H1 (cell line): ENCODE measurements at regions not wholly inside any gene's neighbourhood (a gene's known extent, or its start where the extent isn't known, plus 50 kb on each side); places are given as distances from the start of the nearest gene placed in this dataset.

Experiments used
- CTCF ChIA-PET: fragments of 300-600 bp; sonication (Branson Sonifier 250); formaldehyde crosslinking; loops from one replicate; lab custom pipeline; 2021; ENCODE audit not compliant: partially characterized antibody; lab: Charles Lee
- POLR2A ChIA-PET: fragments of 300-600 bp; sonication (Branson Sonifier 250); formaldehyde crosslinking; loops from one replicate; lab custom pipeline; 2021; ENCODE audit warnings: inconsistent platforms; ENCODE audit not compliant: partially characterized antibody; lab: Charles Lee
- DNase-seq, 2 experiments: peaks; one replicate each; pipeline versions ENCODE4 v3.0.0 to v3.0.0-alpha.2; 2010 to 2022; ENCODE audit warnings: low spot score in 2 of 2, low read depth in 1 of 2, mixed read lengths in 1 of 2
- FAIRE-seq: peaks from 2 replicates; lab custom pipeline; 2011; peaks lifted over from hg19 to GRCh38; lab: Jason Lieb, UNC
- H2AFZ ChIP-seq: 2 replicates; pipeline ENCODE4 v1.8.1; 2012; ENCODE audit warnings: low read length, inconsistent platforms
- H2AK5ac ChIP-seq: 2 replicates; pipeline ENCODE4 v1.6.1; 2013; ENCODE audit warnings: low read depth, low read length
- H2BK120ac ChIP-seq: replicated peaks from 2 replicates; pipeline ENCODE3; 2013; ENCODE audit warnings: low read depth, low read length, inconsistent platforms
- H2BK12ac ChIP-seq: 2 replicates; pipeline ENCODE4 v1.6.1; 2013; ENCODE audit warnings: low read depth, low read length
- H2BK15ac ChIP-seq: 2 replicates; pipeline ENCODE4 v1.6.1; 2013; ENCODE audit warnings: low read length
- H2BK20ac ChIP-seq: 2 replicates; pipeline ENCODE4 v1.6.1; 2013; ENCODE audit warnings: low read length
- H2BK5ac ChIP-seq: 2 replicates; pipeline ENCODE4 v1.6.1; 2013; ENCODE audit warnings: low read depth, low read length
- H3K14ac ChIP-seq: 2 replicates; pipeline ENCODE4 v1.6.1; 2013; ENCODE audit warnings: inconsistent platforms; ENCODE audit not compliant: insufficient read length
- H3K18ac ChIP-seq: 2 replicates; pipeline ENCODE4 v1.6.1; 2013; ENCODE audit warnings: low read length; ENCODE audit errors: extremely low read depth
- H3K23ac ChIP-seq: 2 replicates; pipeline ENCODE4 v1.6.1; 2013; ENCODE audit warnings: inconsistent platforms; ENCODE audit not compliant: insufficient read length
- H3K23me2 ChIP-seq: 2 replicates; pipeline ENCODE4 v1.6.1; 2013; ENCODE audit warnings: low read depth, low read length
- H3K27ac ChIP-seq: 2 replicates; pipeline ENCODE4 v1.6.1; 2011; ENCODE audit warnings: low read depth, low read length, inconsistent platforms
- H3K27me3 ChIP-seq, 4 experiments: replicated peaks in 1 of 4; 1 replicate in 1 of 4; 2 replicates in 3 of 4; pipeline versions ENCODE4 v1.6.1 to v1.8.1; 2011 to 2013; ENCODE audit warnings: low read length in 3 of 4, mild to moderate bottlenecking in 3 of 4, inconsistent platforms in 2 of 4, mixed read lengths in 2 of 4, moderate library complexity in 1 of 4; ENCODE audit not compliant: control insufficient read depth in 3 of 4, insufficient read depth in 3 of 4; ENCODE audit errors: extremely low read depth in 1 of 4
- H3K36me3 ChIP-seq, 4 experiments: 2 replicates each; pipeline versions ENCODE4 v1.6.1 to v1.8.1; 2011 to 2013; ENCODE audit warnings: mild to moderate bottlenecking in 4 of 4, low read length in 3 of 4, moderate library complexity in 2 of 4, control low read depth in 1 of 4, inconsistent platforms in 1 of 4; ENCODE audit not compliant: insufficient read depth in 4 of 4, control insufficient read depth in 2 of 4
- H3K4ac ChIP-seq: replicated peaks from 2 replicates; pipeline ENCODE3; 2013; ENCODE audit warnings: low read length, low read depth, mixed read lengths, inconsistent platforms; ENCODE audit not compliant: insufficient read length
- H3K4me1 ChIP-seq, 4 experiments: replicated peaks in 1 of 4; 1 replicate in 1 of 4; 2 replicates in 3 of 4; pipeline versions ENCODE4 v1.6.1 to v1.8.1; 2011 to 2013; ENCODE audit warnings: low read length in 3 of 4, inconsistent platforms in 2 of 4, mixed read lengths in 1 of 4; ENCODE audit not compliant: insufficient read depth in 4 of 4, control insufficient read depth in 3 of 4
- H3K4me2 ChIP-seq, 2 experiments: 2 replicates each; pipeline versions ENCODE4 v1.6.1 to v1.8.1; 2011 to 2013; ENCODE audit warnings: low read depth in 2 of 2, low read length in 2 of 2, control low read depth in 1 of 2, inconsistent platforms in 1 of 2, mild to moderate bottlenecking in 1 of 2; ENCODE audit not compliant: insufficient read depth in 1 of 2
- H3K4me3 ChIP-seq, 4 experiments: fragments of 200-600, 300-600 bp in 1 of 4; sonication (generic), shearing (Covaris generic), sonication (Bioruptor Twin) in 1 of 4; 2 replicates each; pipeline versions ENCODE4 v1.5.1 to v1.8.1; 2011 to 2016; ENCODE audit warnings: low read length in 4 of 4, low read depth in 3 of 4, control low read depth in 2 of 4, inconsistent platforms in 2 of 4, mild to moderate bottlenecking in 2 of 4, mixed read lengths in 1 of 4, moderate library complexity in 1 of 4; ENCODE audit not compliant: insufficient read depth in 2 of 4; ENCODE audit errors: extremely low read depth in 1 of 4
- H3K56ac ChIP-seq: replicated peaks from 2 replicates; pipeline ENCODE3; 2013; ENCODE audit warnings: low read depth, mild to moderate bottlenecking, mixed read lengths, low read length, inconsistent platforms; ENCODE audit not compliant: insufficient read length
- H3K79me1 ChIP-seq: 2 replicates; pipeline ENCODE4 v1.6.1; 2013; ENCODE audit warnings: low read depth, low read length, control low read depth
- H3K79me2 ChIP-seq, 2 experiments: 2 replicates each; pipeline versions ENCODE4 v1.6.1 to v1.8.1; 2012 to 2013; ENCODE audit warnings: low read length in 2 of 2, mild to moderate bottlenecking in 2 of 2, inconsistent platforms in 1 of 2; ENCODE audit not compliant: insufficient read depth in 2 of 2, control insufficient read depth in 1 of 2
- H3K9ac ChIP-seq, 4 experiments: replicated peaks in 1 of 4; 1 replicate in 1 of 4; 2 replicates in 3 of 4; pipeline versions ENCODE4 v1.6.1 to v1.8.1; 2011 to 2013; ENCODE audit warnings: low read depth in 3 of 4, low read length in 3 of 4, control low read depth in 2 of 4, mild to moderate bottlenecking in 2 of 4, moderate library complexity in 2 of 4, inconsistent platforms in 1 of 4; ENCODE audit errors: extremely low read depth in 1 of 4
- H3K9me3 ChIP-seq, 2 experiments: 2 replicates each; pipeline versions ENCODE4 v1.6.1 to v1.8.1; 2012 to 2013; ENCODE audit warnings: mild to moderate bottlenecking in 2 of 2, moderate library complexity in 2 of 2, control low read depth in 1 of 2, inconsistent platforms in 1 of 2, low read depth in 1 of 2, low read length in 1 of 2, mixed read lengths in 1 of 2; ENCODE audit not compliant: insufficient read depth in 2 of 2
- H4K20me1 ChIP-seq, 2 experiments: replicated peaks in 1 of 2; 2 replicates each; pipeline versions ENCODE3 to v1.8.1; 2011 to 2013; ENCODE audit warnings: inconsistent platforms in 2 of 2, low read length in 2 of 2, mild to moderate bottlenecking in 1 of 2; ENCODE audit not compliant: insufficient read depth in 2 of 2, control insufficient read depth in 1 of 2
- H4K5ac ChIP-seq: 2 replicates; pipeline ENCODE4 v1.6.1; 2013; ENCODE audit warnings: low read length, low read depth, mixed read lengths, inconsistent platforms; ENCODE audit not compliant: insufficient read length
- H4K8ac ChIP-seq: 2 replicates; pipeline ENCODE4 v1.8.0; 2013; ENCODE audit warnings: mild to moderate bottlenecking, moderate library complexity, low read length, inconsistent platforms; ENCODE audit not compliant: insufficient read depth; ENCODE audit errors: extremely low read depth
- H4K91ac ChIP-seq: replicated peaks from 2 replicates; pipeline ENCODE3; 2013; ENCODE audit warnings: low read length, mixed read lengths, inconsistent platforms; ENCODE audit not compliant: insufficient read length
- BCL11A ChIP-seq, 2 experiments: IDR thresholded peaks; one replicate each; pipeline ENCODE4 v1.6.1; 2011; ENCODE audit warnings: low read depth in 2 of 2, low read length in 2 of 2, mild to moderate bottlenecking in 2 of 2
- CBX5 ChIP-seq: fragments of 300-800, 300-1000 bp; sonication (generic); IDR thresholded peaks from 2 replicates; pipeline ENCODE4 v1.7.1; 2016; ENCODE audit warnings: antibody characterized with exemption, low read length, low read depth
- CHD1 ChIP-seq: IDR thresholded peaks from 2 replicates; pipeline ENCODE4 v1.6.1; 2012; ENCODE audit warnings: low read depth, low read length, improper control_type of control experiment
- EGR1 ChIP-seq: IDR thresholded peaks from 2 replicates; pipeline ENCODE4 v1.6.1; 2011; ENCODE audit warnings: low read depth, low read length, borderline replicate concordance
- EZH2 ChIP-seq: fragments of 200-600 bp; sonication (generic); IDR thresholded peaks from 2 replicates; pipeline ENCODE4 v1.7.1; 2012; ENCODE audit warnings: low read depth, mild to moderate bottlenecking, moderate library complexity, low read length, inconsistent platforms; ENCODE audit not compliant: severe bottlenecking
- GTF2F1 ChIP-seq: IDR thresholded peaks from 2 replicates; pipeline ENCODE4 v1.6.1; 2012; ENCODE audit warnings: low read depth, low read length, improper control_type of control experiment, borderline replicate concordance
- JUN ChIP-seq: IDR thresholded peaks from 2 replicates; pipeline ENCODE4 v1.6.1; 2011; ENCODE audit warnings: low read depth, mild to moderate bottlenecking, improper control_type of control experiment, low read length
- JUND ChIP-seq: IDR thresholded peaks from 2 replicates; pipeline ENCODE4 v1.6.1; 2011; ENCODE audit warnings: mild to moderate bottlenecking, improper control_type of control experiment, low read length
- KDM1A ChIP-seq: fragments of 200-600, 300-600 bp; sonication (generic); IDR thresholded peaks from 2 replicates; pipeline ENCODE4 v1.7.1; 2016; ENCODE audit warnings: mild to moderate bottlenecking, low read length, borderline replicate concordance
- MAX ChIP-seq: IDR thresholded peaks from 2 replicates; pipeline ENCODE4 v1.6.1; 2012; ENCODE audit warnings: inconsistent platforms
- NRF1 ChIP-seq: IDR thresholded peaks from 2 replicates; pipeline ENCODE4 v1.6.1; 2011; ENCODE audit warnings: mild to moderate bottlenecking, low read depth, low read length, improper control_type of control experiment
- RBBP5 ChIP-seq: IDR thresholded peaks from 2 replicates; pipeline ENCODE4 v1.7.1; 2012; ENCODE audit warnings: low read depth, mild to moderate bottlenecking, inconsistent platforms, low read length, moderate library complexity, borderline replicate concordance
- RXRA ChIP-seq: IDR thresholded peaks from 2 replicates; pipeline ENCODE4 v1.6.1; 2011; ENCODE audit warnings: low read depth, mild to moderate bottlenecking, low read length, moderate library complexity; ENCODE audit not compliant: insufficient read depth
- SP1 ChIP-seq: IDR thresholded peaks from 2 replicates; pipeline ENCODE4 v1.6.1; 2011; ENCODE audit warnings: low read depth, low read length
- WGBS, 2 experiments: shearing (Covaris generic) in 1 of 2; methylation state at CpG; one replicate each; pipeline versions ENCODE4 v1.1.6 to v1.1.7; 2013 to 2015; ENCODE audit warnings: low lambda C conversion rate in 2 of 2, mixed read lengths in 2 of 2, inconsistent platforms in 1 of 2, low coverage in 1 of 2, missing lambda C conversion rate in 1 of 2; ENCODE audit not compliant: insufficient replicate concordance in 2 of 2, insufficient coverage in 1 of 2, insufficient read length in 1 of 2; ENCODE audit errors: extremely low coverage in 1 of 2, missing lambda C conversion rate in 1 of 2; 5-methylcytosine and 5-hydroxymethylcytosine counted together
- TF ChIP-seq, protein P1 (sequence below): IDR thresholded peaks from 2 replicates; pipeline ENCODE4 v1.6.1; 2012; ENCODE audit warnings: inconsistent platforms

DNA sequence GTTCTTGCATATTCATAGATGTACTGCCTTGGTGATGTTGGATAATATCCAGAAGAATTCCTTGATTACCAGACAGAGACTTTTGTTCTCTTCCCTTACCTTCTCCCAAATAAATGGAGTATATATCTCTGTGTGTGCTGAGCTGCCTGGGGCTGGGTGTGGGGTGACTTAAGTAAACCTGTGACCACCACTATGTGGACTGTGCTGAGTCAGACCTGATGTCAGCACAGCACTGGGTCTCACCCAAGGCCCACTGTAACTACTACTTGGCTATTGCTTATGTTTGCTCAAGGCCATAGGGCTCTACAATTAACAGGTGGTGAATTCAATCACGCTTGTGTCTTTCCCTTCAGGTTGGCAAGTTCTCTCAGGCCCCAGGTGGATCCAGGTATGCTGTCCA, 145.7 kb upstream of the MDGA2 start:
- Histone ChIP-seq H3K14ac (no peak overlapping the region), H2BK5ac (no peak overlapping the region), H3K4me2 (no peak overlapping the region), H2BK12ac (no peak overlapping the region), H3K4me3 (no peak overlapping the region), H3K27ac (no peak overlapping the region), H2BK120ac (no peak overlapping the region), H3K56ac (no peak overlapping the region), H2AFZ (no peak overlapping the region), H4K8ac (no peak overlapping the region), H3K9ac (no peak overlapping the region), H4K5ac (no peak overlapping the region), H3K79me2 (no peaks in the 10 kb centered on the region), H2AK5ac (no peak overlapping the region), H3K79me1 (no peaks in the 10 kb centered on the region), H3K4ac (no peak overlapping the region), H3K27me3 (no peaks in the 10 kb centered on the region), H4K20me1 (no peaks in the 10 kb centered on the region), H2BK20ac (no peak overlapping the region), H3K23ac (no peak overlapping the region), H3K9me3 (no peaks in the 10 kb centered on the region), H3K36me3 (no peaks in the 10 kb centered on the region), H4K91ac (no peak overlapping the region), H2BK15ac (no peak overlapping the region), H3K23me2 (no peaks in the 10 kb centered on the region), H3K4me1 (peaks cover 0 to 5% (median 0%) of the 10 kb centered on the region in 4 experiments; a peak in 3 of 7 replicates), H3K18ac (no peak overlapping the region)
- DNase-seq, result no peak
- no peak for FAIRE-seq
- WGBS, 2 experiments, result 78% methylated on average over 1 of the region's 1 CpG; no CpG with 5 or more reads in 1 of the 2 experiments
- ChIA-PET POLR2A (no interaction called here), CTCF (interaction anchor here (1.3 kb wide), 1 partner anchor 13 kb away, joined by 4 read pairs; no protein-coding TSS in a partner anchor)
- TF ChIP-seq JUND (no peak), MAX (no peak), EZH2 (no peak), JUN (no peak), KDM1A (no peak), CHD1 (no peak), BCL11A (IDR thresholded peaks at IDR 0.05; ENCODE audit: low read depth in 2 of 2, low read length in 2 of 2) (no peak), RBBP5 (no peak), CBX5 (no peak), EGR1 (no peak), SP1 (no peak), RXRA (no peak), NRF1 (no peak), GTF2F1 (no peak)
- TF ChIP-seq, protein P1, sequence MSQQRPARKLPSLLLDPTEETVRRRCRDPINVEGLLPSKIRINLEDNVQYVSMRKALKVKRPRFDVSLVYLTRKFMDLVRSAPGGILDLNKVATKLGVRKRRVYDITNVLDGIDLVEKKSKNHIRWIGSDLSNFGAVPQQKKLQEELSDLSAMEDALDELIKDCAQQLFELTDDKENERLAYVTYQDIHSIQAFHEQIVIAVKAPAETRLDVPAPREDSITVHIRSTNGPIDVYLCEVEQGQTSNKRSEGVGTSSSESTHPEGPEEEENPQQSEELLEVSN, result no peak
